ENCODE measurements at regions not wholly inside any gene's neighbourhood (a gene's known extent, or its start where the extent isn't known, plus 50 kb on each side); places are given as distances from the start of the nearest gene placed in this dataset.

DNA sequence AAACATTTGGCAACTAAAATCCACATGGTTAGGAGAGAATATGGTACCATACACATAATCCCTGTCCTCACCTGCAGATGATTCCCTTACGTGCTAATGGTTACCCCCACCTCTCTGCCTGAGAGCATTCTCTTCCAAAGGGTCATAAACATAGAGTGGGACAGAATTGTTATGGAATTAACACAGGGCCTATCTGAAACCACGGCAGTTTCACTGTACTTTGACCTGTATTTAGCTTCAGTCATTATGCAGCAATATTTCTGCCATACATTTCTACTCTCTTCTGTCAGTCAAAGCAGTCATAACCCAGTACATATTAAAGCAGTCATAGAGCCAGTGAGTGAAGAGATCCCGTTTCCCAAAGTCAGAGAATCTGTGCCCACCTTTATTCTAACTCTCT is 1128.9 kb upstream of the NXPH2 start:
- TF ChIP-seq CTCF (IDR thresholded peaks at IDR 0.05; ENCODE audit: insufficient read depth, low read depth, low read length) = no peak
- H3K4me3 ChIP-seq (ENCODE audit: low read depth, low read length) = no peak overlapping the region
- CTCF ChIA-PET = no interaction called here
- DNase-seq (ENCODE audit: low read depth) = no peak
- no peaks in the 10 kb centered on the region for H3K27me3 ChIP-seq (ENCODE audit: control insufficient read depth, insufficient read depth, low read length)
- POLR2A ChIA-PET = no interaction called here
- H3K36me3 ChIP-seq (ENCODE audit: control insufficient read depth, insufficient read depth, low read length) = no peaks in the 10 kb centered on the region

DNA sequence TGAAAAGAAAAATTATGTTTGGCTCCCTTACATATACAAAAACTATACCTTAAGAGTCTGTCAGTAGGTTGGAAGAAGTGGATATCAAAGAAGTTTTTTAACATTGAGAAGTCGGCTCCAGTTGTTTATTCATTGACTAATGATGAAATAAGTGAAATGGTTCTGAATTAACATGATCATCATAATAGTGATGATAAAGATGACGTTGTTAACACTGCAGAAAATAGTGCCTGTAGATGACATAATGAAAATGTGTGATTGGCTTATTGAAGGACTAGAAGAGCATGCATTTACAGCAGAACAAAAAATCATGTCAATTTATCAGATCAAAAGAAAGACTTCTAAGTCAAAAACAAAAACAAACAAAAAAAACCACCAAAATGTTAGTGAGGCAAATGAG is 1125.4 kb upstream of the NXPH2 start:
- Histone ChIP-seq H3K27me3 (ENCODE audit: control insufficient read depth, insufficient read depth, low read length) (no peaks in the 10 kb centered on the region), H3K36me3 (ENCODE audit: control insufficient read depth, insufficient read depth, low read length) (no peaks in the 10 kb centered on the region), H3K4me3 (ENCODE audit: low read depth, low read length) (no peak overlapping the region)
- no peak for TF ChIP-seq CTCF (IDR thresholded peaks at IDR 0.05; ENCODE audit: insufficient read depth, low read depth, low read length)
- POLR2A ChIA-PET = no interaction called here
- DNase-seq (ENCODE audit: low read depth) = no peak
- CTCF ChIA-PET = no interaction called here

DNA sequence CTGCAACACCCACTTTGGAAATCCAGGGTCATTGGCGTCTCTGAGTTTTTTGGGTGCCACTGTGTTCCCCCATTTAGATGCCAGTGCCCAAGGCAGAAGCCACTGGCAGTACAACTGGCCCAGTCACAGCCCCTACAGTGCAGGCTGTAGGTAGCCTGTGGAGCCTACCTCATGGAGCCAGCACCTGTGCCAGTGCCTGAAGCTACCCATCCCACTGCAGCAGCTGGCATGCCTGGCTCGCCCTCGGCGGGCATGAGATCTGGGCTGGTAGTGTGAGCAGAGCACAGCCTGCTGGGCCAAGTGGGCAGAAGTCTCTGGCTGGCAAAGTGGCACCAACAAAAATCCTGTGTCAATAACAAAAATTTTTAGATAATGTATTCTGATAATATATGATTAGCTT is 1111.4 kb upstream of the NXPH2 start:
- CTCF ChIA-PET = no interaction called here
- Histone ChIP-seq H3K36me3 (ENCODE audit: control insufficient read depth, insufficient read depth, low read length) (no peaks in the 10 kb centered on the region), H3K4me3 (ENCODE audit: low read depth, low read length) (no peak overlapping the region), H3K27me3 (ENCODE audit: control insufficient read depth, insufficient read depth, low read length) (no peaks in the 10 kb centered on the region)
- no peak for DNase-seq (ENCODE audit: low read depth)
- no peak for TF ChIP-seq CTCF (IDR thresholded peaks at IDR 0.05; ENCODE audit: insufficient read depth, low read depth, low read length)
- POLR2A ChIA-PET = no interaction called here

DNA sequence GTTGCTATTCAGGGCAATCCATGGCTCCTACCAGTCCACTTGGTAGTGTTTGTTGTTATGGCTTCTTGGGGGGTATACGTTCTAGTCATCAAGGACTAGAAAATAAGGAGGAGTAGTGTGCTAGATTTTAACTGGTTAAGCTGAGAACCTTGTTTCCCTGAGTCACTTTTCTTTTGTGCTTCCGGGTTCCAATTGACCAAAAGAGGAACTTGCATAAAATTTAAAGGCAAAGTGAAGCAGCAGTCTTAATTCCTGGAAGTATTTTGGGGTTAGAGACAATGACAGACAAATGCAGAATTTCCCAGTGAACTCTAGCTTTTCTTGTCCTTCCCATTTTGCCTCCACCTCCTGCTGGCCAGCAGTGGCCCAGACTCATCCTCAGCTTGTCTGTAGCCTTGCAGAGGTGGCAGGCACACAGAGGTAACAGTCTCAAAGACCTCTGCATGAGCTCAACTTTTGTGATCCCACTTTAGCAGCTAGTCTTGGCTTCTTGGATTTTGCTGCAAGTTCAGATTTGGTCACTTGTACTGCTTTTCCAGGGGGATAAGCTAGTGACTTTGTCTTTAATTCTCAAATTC is 1105.8 kb upstream of the NXPH2 start:
- Histone ChIP-seq H3K36me3 (ENCODE audit: control insufficient read depth, insufficient read depth, low read length) (no peaks in the 10 kb centered on the region), H3K27me3 (ENCODE audit: control insufficient read depth, insufficient read depth, low read length) (no peaks in the 10 kb centered on the region), H3K4me3 (ENCODE audit: low read depth, low read length) (no peak overlapping the region)
- ChIA-PET CTCF (no interaction called here), POLR2A (no interaction called here)
- no peak for TF ChIP-seq CTCF (IDR thresholded peaks at IDR 0.05; ENCODE audit: insufficient read depth, low read depth, low read length)
- no peak for DNase-seq (ENCODE audit: low read depth)

DNA sequence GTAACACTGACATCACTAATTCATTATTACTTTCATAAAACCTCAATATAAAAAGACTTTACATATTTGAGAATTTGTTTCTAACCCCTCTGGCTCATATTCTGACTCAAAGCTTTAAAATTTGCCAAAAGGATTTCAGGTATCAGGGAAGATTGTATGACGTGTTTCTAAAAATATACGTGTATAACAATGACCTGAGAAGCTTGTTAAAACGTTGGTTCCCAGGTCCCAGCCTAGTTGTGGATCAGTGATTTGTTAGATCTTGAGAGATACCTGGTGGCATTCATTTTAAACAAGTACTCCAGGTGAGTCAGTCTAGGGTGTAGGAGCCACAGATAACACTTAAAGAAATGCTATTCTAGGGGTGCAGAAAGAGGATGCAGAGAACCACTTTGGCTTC is 1096.8 kb upstream of the NXPH2 start:
- TF ChIP-seq CTCF (IDR thresholded peaks at IDR 0.05; ENCODE audit: insufficient read depth, low read depth, low read length) = no peak
- ChIA-PET CTCF (interaction anchor here (0.6 kb wide), 2 partner anchors 10 to 16 kb away, joined by 3 read pairs; no protein-coding TSS in a partner anchor), POLR2A (no interaction called here)
- no peak for DNase-seq (ENCODE audit: low read depth)
- Histone ChIP-seq H3K27me3 (ENCODE audit: control insufficient read depth, insufficient read depth, low read length) (no peaks in the 10 kb centered on the region), H3K36me3 (ENCODE audit: control insufficient read depth, insufficient read depth, low read length) (no peaks in the 10 kb centered on the region), H3K4me3 (ENCODE audit: low read depth, low read length) (no peak overlapping the region)

All from BJ (cell line).